VCaP (cell line): ENCODE measurements at regions not wholly inside any gene's neighbourhood (a gene's known extent, or its start where the extent isn't known, plus 50 kb on each side); places are given as distances from the start of the nearest gene placed in this dataset.

Experiments used
- H3K27ac ChIP-seq: fragments of 450-650 bp; 2 replicates; pipeline ENCODE4 v1.5.1; 2017
- CTCF ChIP-seq: fragments of 450-650 bp; conservative IDR thresholded peaks from 2 replicates; pipeline ENCODE4 v1.5.1; 2017; ENCODE audit warnings: mild to moderate bottlenecking, moderate library complexity

DNA sequence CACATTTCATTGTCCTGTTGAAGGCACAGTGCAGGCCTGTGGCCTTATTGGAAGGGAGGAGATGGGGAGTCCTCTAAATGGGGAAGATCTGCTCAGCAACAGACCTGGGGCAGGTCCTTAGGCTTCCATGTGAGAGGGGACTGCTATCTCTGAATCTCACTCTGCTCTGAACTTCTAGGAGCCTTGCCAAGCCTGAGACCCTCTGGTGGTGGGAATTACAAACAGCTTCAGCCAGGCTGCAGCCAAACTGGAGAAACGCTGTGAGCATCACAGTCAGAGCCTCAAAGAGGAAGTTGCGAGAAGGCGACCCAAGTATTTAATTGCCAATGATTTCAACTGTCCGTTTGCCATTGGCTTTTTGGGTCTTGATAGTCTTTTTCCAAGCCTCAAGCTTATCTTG lies 66.8 kb upstream of the MC2R start:
- H3K27ac ChIP-seq = no peak overlapping the region
- TF ChIP-seq CTCF = no peak

- TF ChIP-seq CTCF = no peak; the same call in 1 of the 2 replicates
- H3K27ac ChIP-seq = no peak overlapping the region
Observed at GRCh38 chr18:13973061-13973575, 57.8 kb upstream of the MC2R start.
